HL-60 (cell line): ENCODE measurements at regions not wholly inside any gene's neighbourhood (a gene's known extent, or its start where the extent isn't known, plus 50 kb on each side); places are given as distances from the start of the nearest gene placed in this dataset.
"Not testable (repeated sequence)": the region's sequence is repeated elsewhere in the genome, so short reads cannot be mapped to it uniquely, and the experiment has no call there.

Experiments used
- DNase-seq, 2 experiments: peaks; one replicate each; pipeline ENCODE4 v3.0.0-alpha.2; 2010 to 2020; ENCODE audit warnings: low read depth in 1 of 2, low spot score in 1 of 2
- H3K27ac ChIP-seq: fragments of 250-450 bp; sonication (Bioruptor Pico); replicated peaks from 2 replicates; pipeline ENCODE4 v1.5.1; 2020; ENCODE audit warnings: mild to moderate bottlenecking, moderate library complexity
- H3K27me3 ChIP-seq: fragments of 250-450 bp; sonication (Bioruptor Pico); 2 replicates; pipeline ENCODE4 v1.5.1; 2021; ENCODE audit warnings: mild to moderate bottlenecking, moderate library complexity; ENCODE audit not compliant: insufficient read depth, poor library complexity, severe bottlenecking
- H3K4me3 ChIP-seq: replicated peaks from 2 replicates; pipeline ENCODE4 v1.5.1; 2011; ENCODE audit warnings: mild to moderate bottlenecking, control low read depth, low read length; ENCODE audit not compliant: insufficient read depth
- CTCF ChIP-seq: IDR thresholded peaks from one replicate; pipeline ENCODE4 v1.5.1; 2011; ENCODE audit warnings: low read length, control low read depth, inconsistent platforms; ENCODE audit not compliant: insufficient read depth
- GABPA ChIP-seq: IDR thresholded peaks from 2 replicates; pipeline ENCODE4 v1.6.1; 2012; ENCODE audit warnings: low read depth
- POLR2AphosphoS5 ChIP-seq: IDR thresholded peaks from 2 replicates; pipeline ENCODE4 v1.6.1; 2012; ENCODE audit warnings: low read depth
- REST ChIP-seq: IDR thresholded peaks from 2 replicates; pipeline ENCODE4 v1.6.1; 2012; ENCODE audit warnings: low read depth; ENCODE audit not compliant: insufficient replicate concordance
- SPI1 ChIP-seq: IDR thresholded peaks from 2 replicates; pipeline ENCODE4 v1.6.1; 2012; ENCODE audit warnings: low read depth, mild to moderate bottlenecking, borderline replicate concordance

DNA sequence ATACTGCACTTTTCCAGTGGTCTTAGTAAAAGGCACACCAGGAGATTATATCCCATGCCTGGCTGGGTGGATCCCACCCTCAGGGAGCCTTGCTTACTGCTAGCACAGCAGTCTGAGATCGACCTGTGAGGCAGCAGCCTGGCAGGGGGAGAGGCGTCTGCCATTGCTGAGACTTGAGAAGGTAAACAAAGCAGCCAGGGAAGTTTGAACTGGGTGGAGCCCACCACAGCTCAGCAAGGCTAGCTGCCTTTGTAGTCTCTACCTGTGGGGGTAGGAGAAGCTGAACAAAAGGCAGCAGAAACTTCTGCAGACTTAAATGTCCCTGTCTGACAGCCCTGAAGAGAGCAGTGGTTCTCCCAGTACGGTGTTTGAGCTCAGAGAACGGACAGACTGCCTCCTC lies 219.3 kb upstream of the GNAI1 start:
- DNase-seq, H3K4me3 ChIP-seq, H3K27me3 ChIP-seq, H3K27ac ChIP-seq: not testable (repeated sequence)

DNA sequence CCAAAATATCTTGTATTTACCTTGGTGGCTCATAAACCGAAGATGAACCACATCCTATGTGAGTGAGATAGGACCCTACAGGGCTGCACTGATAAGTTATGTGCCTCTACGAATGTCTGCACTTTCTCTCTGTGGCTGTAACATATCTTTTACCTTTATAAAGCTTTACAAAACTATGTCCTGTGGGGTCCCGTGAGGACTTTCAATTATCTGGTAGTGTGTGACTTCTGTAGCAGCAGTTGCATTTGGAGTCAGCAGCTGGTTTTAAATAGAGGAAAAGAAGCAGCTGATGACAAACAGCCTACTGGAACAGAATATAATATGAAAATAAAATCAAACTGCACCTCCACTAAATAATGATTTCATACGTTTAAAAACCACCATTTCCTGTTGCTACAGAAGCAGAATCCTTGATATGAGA lies 222.4 kb upstream of the GNAI1 start:
- TF ChIP-seq POLR2AphosphoS5 (no peak), CTCF (no peak), SPI1 (no peak), GABPA (no peak), REST (no peak)
- H3K4me3 ChIP-seq = no peak overlapping the region
- DNase-seq = no peak
- H3K27ac ChIP-seq = no peak overlapping the region
- H3K27me3 ChIP-seq = no peaks in the 10 kb centered on the region

GRCh38 chr7:79911420-79911819 lies 223.2 kb upstream of the GNAI1 start:
- DNase-seq = no peak
- TF ChIP-seq SPI1 (no peak), REST (no peak), CTCF (no peak)
- H3K27ac ChIP-seq = no peak overlapping the region
- H3K27me3 ChIP-seq = no peaks in the 10 kb centered on the region
- H3K4me3 ChIP-seq = no peak overlapping the region

DNA sequence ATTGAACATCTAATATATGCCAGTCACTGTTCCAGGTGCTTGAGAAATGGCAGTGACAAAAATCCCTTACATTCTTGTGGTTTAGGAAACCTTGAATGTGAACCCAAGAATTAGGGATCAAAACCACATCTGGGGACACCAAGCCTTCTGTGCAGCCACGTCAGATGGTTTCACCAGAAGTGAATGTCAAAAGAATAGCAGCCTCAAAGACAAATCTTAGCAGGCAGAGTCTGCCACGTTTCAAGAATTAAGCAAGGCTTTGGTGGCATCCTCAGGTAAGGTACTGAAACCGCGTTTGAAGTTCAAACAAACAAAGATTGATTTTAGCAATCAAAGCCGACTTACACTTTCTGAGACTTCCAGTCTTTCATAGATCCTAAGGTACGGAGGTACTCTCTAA lies 225.5 kb upstream of the GNAI1 start:
- no peak overlapping the region for H3K27ac ChIP-seq
- H3K27me3 ChIP-seq = no peaks in the 10 kb centered on the region
- TF ChIP-seq SPI1 (no peak), REST (no peak)
- DNase-seq = no peak
- no peak overlapping the region for H3K4me3 ChIP-seq
